Fibroblast of lung (primary cell): ENCODE measurements at regions not wholly inside any gene's neighbourhood (a gene's known extent, or its start where the extent isn't known, plus 50 kb on each side); places are given as distances from the start of the nearest gene placed in this dataset.

Experiments used
- EZH2 ChIP-seq: IDR thresholded peaks from 2 replicates; pipeline ENCODE4 v1.5.1; 2012; ENCODE audit warnings: low read length, control low read depth, mild to moderate bottlenecking; ENCODE audit errors: missing control alignments
- TF ChIP-seq, protein P1 (sequence below), 2 donors: IDR thresholded peaks in 1 of 2; conservative IDR thresholded peaks in 1 of 2; 1 replicate in 1 of 2; 2 replicates in 1 of 2; pipeline ENCODE4 v1.5.1; 2011 to 2012; ENCODE audit warnings: low read length in 2 of 2, control low read depth in 1 of 2, inconsistent platforms in 1 of 2, low read depth in 1 of 2, mild to moderate bottlenecking in 1 of 2

DNA sequence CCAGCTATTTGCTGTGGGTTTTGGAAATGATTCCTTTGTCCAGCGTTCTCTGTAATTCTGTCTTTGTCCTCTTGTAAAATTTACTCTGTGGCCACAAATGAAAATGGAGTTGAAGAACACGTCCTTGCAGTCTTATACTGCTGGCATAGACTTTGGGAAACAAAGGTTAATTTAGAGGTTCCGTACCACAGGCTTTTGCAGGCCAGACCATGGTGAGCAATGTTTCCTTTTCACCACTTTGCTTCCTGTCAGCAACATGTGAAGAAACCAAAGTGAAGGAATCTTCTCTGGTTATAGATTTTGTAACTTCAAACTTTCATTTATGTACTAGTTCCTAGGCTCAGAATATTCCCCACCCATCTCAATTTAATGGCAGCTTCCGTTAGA is 488.5 kb downstream of the MDFIC start:
- TF ChIP-seq, protein P1, sequence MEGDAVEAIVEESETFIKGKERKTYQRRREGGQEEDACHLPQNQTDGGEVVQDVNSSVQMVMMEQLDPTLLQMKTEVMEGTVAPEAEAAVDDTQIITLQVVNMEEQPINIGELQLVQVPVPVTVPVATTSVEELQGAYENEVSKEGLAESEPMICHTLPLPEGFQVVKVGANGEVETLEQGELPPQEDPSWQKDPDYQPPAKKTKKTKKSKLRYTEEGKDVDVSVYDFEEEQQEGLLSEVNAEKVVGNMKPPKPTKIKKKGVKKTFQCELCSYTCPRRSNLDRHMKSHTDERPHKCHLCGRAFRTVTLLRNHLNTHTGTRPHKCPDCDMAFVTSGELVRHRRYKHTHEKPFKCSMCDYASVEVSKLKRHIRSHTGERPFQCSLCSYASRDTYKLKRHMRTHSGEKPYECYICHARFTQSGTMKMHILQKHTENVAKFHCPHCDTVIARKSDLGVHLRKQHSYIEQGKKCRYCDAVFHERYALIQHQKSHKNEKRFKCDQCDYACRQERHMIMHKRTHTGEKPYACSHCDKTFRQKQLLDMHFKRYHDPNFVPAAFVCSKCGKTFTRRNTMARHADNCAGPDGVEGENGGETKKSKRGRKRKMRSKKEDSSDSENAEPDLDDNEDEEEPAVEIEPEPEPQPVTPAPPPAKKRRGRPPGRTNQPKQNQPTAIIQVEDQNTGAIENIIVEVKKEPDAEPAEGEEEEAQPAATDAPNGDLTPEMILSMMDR (conservative IDR thresholded peaks at IDR 0.05 in 1 of 2, IDR thresholded peaks at IDR 0.05 in 1 of 2; ENCODE audit: low read depth in 1 of 2, low read length in 2 of 2): no peak
- no peak for TF ChIP-seq EZH2
